ENCODE measurements at regions not wholly inside any gene's neighbourhood (a gene's known extent, or its start where the extent isn't known, plus 50 kb on each side); places are given as distances from the start of the nearest gene placed in this dataset.

- no peak for TF ChIP-seq POLR2A (IDR thresholded peaks at IDR 0.05; ENCODE audit: low read depth, low read length)
- TF ChIP-seq CTCF (conservative IDR thresholded peaks at IDR 0.05; ENCODE audit: low read depth, low read length): no peak
- TF ChIP-seq MAFK (IDR thresholded peaks at IDR 0.05; ENCODE audit: low read depth, low read length): no peak
- TF ChIP-seq RAD21 (IDR thresholded peaks at IDR 0.05; ENCODE audit: low read length): no peak
- TF ChIP-seq ELK1 (IDR thresholded peaks at IDR 0.05; ENCODE audit: borderline replicate concordance, low read depth, low read length): no peak
- no peak for TF ChIP-seq RCOR1 (IDR thresholded peaks at IDR 0.05; ENCODE audit: insufficient replicate concordance, low read length)
Observed at GRCh38 chr20:60407938-60408337, 449.7 kb downstream of the CDH26 start.
